Suprapubic skin (tissue), 3 donors: ENCODE measurements at regions not wholly inside any gene's neighbourhood (a gene's known extent, or its start where the extent isn't known, plus 50 kb on each side); places are given as distances from the start of the nearest gene placed in this dataset.

Experiments
- POLR2A ChIP-seq, 2 donors: fragments of 450-650 bp; IDR thresholded peaks; one replicate each; pipeline ENCODE4 v1.6.1; 2017; ENCODE audit warnings: antibody characterized with exemption in 2 of 2, mild to moderate bottlenecking in 2 of 2, moderate library complexity in 2 of 2
- TF ChIP-seq, protein P1 (sequence below), 2 donors: fragments of 200-600 bp in 1 of 2; fragments of 450-650 bp in 1 of 2; sonication (generic) in 1 of 2; IDR thresholded peaks; one replicate each; pipeline ENCODE4 v1.5.1; 2016 to 2019; ENCODE audit warnings: antibody characterized with exemption in 2 of 2, mild to moderate bottlenecking in 1 of 2, moderate library complexity in 1 of 2

GRCh38 chr16:52834736-52835465 is 217.8 kb downstream of the CHD9NB start:
- TF ChIP-seq, protein P1, sequence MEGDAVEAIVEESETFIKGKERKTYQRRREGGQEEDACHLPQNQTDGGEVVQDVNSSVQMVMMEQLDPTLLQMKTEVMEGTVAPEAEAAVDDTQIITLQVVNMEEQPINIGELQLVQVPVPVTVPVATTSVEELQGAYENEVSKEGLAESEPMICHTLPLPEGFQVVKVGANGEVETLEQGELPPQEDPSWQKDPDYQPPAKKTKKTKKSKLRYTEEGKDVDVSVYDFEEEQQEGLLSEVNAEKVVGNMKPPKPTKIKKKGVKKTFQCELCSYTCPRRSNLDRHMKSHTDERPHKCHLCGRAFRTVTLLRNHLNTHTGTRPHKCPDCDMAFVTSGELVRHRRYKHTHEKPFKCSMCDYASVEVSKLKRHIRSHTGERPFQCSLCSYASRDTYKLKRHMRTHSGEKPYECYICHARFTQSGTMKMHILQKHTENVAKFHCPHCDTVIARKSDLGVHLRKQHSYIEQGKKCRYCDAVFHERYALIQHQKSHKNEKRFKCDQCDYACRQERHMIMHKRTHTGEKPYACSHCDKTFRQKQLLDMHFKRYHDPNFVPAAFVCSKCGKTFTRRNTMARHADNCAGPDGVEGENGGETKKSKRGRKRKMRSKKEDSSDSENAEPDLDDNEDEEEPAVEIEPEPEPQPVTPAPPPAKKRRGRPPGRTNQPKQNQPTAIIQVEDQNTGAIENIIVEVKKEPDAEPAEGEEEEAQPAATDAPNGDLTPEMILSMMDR (IDR thresholded peaks at IDR 0.05), result no peak
- TF ChIP-seq POLR2A (IDR thresholded peaks at IDR 0.05), result no peak
